ENCODE measurements at regions not wholly inside any gene's neighbourhood (a gene's known extent, or its start where the extent isn't known, plus 50 kb on each side); places are given as distances from the start of the nearest gene placed in this dataset.

DNA sequence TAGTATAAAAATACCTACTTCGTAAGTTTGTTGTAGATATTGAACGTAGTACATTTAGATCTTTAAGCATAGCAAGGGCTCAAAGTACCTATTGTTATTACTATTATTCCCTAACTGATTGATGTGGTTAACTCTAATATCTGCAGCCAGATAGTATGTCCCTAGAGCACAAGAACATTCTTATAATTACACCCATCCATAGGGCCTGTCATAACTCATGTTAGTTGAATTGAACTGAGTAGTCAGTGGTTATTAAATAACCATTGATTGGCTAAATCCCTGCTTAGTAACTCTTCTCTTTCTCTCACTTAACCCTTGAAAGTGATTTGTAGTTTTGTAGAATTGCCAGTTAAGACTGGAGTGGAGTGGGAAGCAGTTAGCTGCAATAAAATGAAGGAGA, 207.5 kb upstream of the HS3ST5 start:
- POLR2A ChIA-PET, result no interaction called here
- TF ChIP-seq, protein P1, sequence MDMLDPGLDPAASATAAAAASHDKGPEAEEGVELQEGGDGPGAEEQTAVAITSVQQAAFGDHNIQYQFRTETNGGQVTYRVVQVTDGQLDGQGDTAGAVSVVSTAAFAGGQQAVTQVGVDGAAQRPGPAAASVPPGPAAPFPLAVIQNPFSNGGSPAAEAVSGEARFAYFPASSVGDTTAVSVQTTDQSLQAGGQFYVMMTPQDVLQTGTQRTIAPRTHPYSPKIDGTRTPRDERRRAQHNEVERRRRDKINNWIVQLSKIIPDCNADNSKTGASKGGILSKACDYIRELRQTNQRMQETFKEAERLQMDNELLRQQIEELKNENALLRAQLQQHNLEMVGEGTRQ (CRISPR knock-in tag; IDR thresholded peaks at IDR 0.05), result no peak
- TF ChIP-seq GABPB1 (CRISPR knock-in tag; IDR thresholded peaks at IDR 0.05) (no peak), SMAD4 (CRISPR knock-in tag; IDR thresholded peaks at IDR 0.05) (no peak), NR2C2 (CRISPR knock-in tag; IDR thresholded peaks at IDR 0.05) (no peak), ZNF121 (CRISPR knock-in tag; IDR thresholded peaks at IDR 0.05) (no peak), FOXJ3 (CRISPR knock-in tag; IDR thresholded peaks at IDR 0.05; ENCODE audit: borderline replicate concordance) (no peak), MYBL2 (CRISPR knock-in tag; IDR thresholded peaks at IDR 0.05) (no peak), ZBTB21 (CRISPR knock-in tag; IDR thresholded peaks at IDR 0.05; ENCODE audit: borderline replicate concordance) (no peak), ZNF671 (CRISPR knock-in tag; IDR thresholded peaks at IDR 0.05) (no peak), PRRX2 (CRISPR knock-in tag; IDR thresholded peaks at IDR 0.05) (no peak), MXD4 (CRISPR knock-in tag; IDR thresholded peaks at IDR 0.05; ENCODE audit: borderline replicate concordance) (no peak), NFYB (CRISPR knock-in tag; conservative IDR thresholded peaks at IDR 0.05; ENCODE audit: low read depth) (no peak), RORB (CRISPR knock-in tag; IDR thresholded peaks at IDR 0.05) (no peak)
- TF ChIP-seq, protein P2, sequence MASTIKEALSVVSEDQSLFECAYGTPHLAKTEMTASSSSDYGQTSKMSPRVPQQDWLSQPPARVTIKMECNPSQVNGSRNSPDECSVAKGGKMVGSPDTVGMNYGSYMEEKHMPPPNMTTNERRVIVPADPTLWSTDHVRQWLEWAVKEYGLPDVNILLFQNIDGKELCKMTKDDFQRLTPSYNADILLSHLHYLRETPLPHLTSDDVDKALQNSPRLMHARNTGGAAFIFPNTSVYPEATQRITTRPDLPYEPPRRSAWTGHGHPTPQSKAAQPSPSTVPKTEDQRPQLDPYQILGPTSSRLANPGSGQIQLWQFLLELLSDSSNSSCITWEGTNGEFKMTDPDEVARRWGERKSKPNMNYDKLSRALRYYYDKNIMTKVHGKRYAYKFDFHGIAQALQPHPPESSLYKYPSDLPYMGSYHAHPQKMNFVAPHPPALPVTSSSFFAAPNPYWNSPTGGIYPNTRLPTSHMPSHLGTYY (CRISPR knock-in tag; IDR thresholded peaks at IDR 0.05), result no peak
- TF ChIP-seq, protein P3, sequence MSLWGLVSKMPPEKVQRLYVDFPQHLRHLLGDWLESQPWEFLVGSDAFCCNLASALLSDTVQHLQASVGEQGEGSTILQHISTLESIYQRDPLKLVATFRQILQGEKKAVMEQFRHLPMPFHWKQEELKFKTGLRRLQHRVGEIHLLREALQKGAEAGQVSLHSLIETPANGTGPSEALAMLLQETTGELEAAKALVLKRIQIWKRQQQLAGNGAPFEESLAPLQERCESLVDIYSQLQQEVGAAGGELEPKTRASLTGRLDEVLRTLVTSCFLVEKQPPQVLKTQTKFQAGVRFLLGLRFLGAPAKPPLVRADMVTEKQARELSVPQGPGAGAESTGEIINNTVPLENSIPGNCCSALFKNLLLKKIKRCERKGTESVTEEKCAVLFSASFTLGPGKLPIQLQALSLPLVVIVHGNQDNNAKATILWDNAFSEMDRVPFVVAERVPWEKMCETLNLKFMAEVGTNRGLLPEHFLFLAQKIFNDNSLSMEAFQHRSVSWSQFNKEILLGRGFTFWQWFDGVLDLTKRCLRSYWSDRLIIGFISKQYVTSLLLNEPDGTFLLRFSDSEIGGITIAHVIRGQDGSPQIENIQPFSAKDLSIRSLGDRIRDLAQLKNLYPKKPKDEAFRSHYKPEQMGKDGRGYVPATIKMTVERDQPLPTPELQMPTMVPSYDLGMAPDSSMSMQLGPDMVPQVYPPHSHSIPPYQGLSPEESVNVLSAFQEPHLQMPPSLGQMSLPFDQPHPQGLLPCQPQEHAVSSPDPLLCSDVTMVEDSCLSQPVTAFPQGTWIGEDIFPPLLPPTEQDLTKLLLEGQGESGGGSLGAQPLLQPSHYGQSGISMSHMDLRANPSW (CRISPR knock-in tag; conservative IDR thresholded peaks at IDR 0.05; ENCODE audit: low read depth), result no peak
- TF ChIP-seq, protein P4, sequence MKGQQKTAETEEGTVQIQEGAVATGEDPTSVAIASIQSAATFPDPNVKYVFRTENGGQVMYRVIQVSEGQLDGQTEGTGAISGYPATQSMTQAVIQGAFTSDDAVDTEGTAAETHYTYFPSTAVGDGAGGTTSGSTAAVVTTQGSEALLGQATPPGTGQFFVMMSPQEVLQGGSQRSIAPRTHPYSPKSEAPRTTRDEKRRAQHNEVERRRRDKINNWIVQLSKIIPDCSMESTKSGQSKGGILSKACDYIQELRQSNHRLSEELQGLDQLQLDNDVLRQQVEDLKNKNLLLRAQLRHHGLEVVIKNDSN (CRISPR knock-in tag; IDR thresholded peaks at IDR 0.05), result no peak
- TF ChIP-seq, protein P5, sequence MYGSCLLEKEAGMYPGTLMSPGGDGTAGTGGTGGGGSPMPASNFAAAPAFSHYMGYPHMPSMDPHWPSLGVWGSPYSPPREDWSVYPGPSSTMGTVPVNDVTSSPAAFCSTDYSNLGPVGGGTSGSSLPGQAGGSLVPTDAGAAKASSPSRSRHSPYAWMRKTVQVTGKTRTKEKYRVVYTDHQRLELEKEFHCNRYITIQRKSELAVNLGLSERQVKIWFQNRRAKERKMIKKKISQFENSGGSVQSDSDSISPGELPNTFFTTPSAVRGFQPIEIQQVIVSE (CRISPR knock-in tag; IDR thresholded peaks at IDR 0.05; ENCODE audit: borderline replicate concordance), result no peak
- TF ChIP-seq, protein P6, sequence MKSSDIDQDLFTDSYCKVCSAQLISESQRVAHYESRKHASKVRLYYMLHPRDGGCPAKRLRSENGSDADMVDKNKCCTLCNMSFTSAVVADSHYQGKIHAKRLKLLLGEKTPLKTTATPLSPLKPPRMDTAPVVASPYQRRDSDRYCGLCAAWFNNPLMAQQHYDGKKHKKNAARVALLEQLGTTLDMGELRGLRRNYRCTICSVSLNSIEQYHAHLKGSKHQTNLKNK (CRISPR knock-in tag; IDR thresholded peaks at IDR 0.05), result no peak
- Mint-ChIP-seq H3K27ac (no peak overlapping the region), H3K4me3 (no peak overlapping the region), H3K4me1 (peaks cover 6% of the 10 kb centered on the region), H3K9me3 (peaks cover 18% of the 10 kb centered on the region), H3K36me3 (peaks cover 11% of the 10 kb centered on the region), H3K27me3 (ENCODE audit: low read depth) (no peaks in the 10 kb centered on the region)
- CTCF ChIA-PET, result no interaction called here
- no peak for DNase-seq (ENCODE audit: low spot score)
- ATAC-seq, result no peak

DNA sequence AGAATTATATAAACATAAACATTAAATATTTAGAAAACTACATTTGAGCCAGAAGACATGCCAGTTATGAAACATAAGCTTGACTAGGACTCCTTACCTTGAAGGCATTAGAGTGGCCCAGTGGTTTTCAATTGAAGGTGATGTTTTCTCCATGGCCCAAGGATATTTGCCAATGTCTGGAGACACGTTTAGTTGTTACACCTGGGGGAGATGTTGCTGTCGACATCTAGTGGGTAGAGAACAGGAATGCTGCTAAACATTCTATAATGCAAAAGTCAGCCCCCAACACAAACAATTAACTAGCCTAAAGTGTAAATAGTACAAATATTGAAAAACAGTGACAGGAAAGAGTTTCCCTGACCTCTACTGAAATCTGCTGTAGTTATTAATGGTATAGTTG, 200.9 kb upstream of the HS3ST5 start:
- H3K4me3 Mint-ChIP-seq, result no peak overlapping the region
- ChIA-PET CTCF (no interaction called here), POLR2A (no interaction called here)
- H3K4me1 Mint-ChIP-seq, result peaks cover 5% of the 10 kb centered on the region; the same call in 1 of the 2 replicates
- DNase-seq (ENCODE audit: low spot score) (no peak), ATAC-seq (no peak; the same call in 1 of the 2 replicates)
- no peaks in the 10 kb centered on the region; the same call in 1 of the 2 replicates for H3K36me3 Mint-ChIP-seq
- no peaks in the 10 kb centered on the region for H3K27me3 Mint-ChIP-seq (ENCODE audit: low read depth)
- peaks cover 13% of the 10 kb centered on the region for H3K9me3 Mint-ChIP-seq
- no peak overlapping the region for H3K27ac Mint-ChIP-seq
- TF ChIP-seq, protein P7, sequence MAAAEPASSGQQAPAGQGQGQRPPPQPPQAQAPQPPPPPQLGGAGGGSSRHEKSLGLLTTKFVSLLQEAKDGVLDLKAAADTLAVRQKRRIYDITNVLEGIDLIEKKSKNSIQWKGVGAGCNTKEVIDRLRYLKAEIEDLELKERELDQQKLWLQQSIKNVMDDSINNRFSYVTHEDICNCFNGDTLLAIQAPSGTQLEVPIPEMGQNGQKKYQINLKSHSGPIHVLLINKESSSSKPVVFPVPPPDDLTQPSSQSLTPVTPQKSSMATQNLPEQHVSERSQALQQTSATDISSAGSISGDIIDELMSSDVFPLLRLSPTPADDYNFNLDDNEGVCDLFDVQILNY (CRISPR knock-in tag; IDR thresholded peaks at IDR 0.05), result no peak
- TF ChIP-seq ZNF219 (CRISPR knock-in tag; IDR thresholded peaks at IDR 0.05; ENCODE audit: borderline replicate concordance), result no peak
- no peak for TF ChIP-seq GABPB1 (CRISPR knock-in tag; IDR thresholded peaks at IDR 0.05)
- TF ChIP-seq, protein P8, sequence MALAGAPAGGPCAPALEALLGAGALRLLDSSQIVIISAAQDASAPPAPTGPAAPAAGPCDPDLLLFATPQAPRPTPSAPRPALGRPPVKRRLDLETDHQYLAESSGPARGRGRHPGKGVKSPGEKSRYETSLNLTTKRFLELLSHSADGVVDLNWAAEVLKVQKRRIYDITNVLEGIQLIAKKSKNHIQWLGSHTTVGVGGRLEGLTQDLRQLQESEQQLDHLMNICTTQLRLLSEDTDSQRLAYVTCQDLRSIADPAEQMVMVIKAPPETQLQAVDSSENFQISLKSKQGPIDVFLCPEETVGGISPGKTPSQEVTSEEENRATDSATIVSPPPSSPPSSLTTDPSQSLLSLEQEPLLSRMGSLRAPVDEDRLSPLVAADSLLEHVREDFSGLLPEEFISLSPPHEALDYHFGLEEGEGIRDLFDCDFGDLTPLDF (CRISPR knock-in tag; IDR thresholded peaks at IDR 0.05), result no peak
- TF ChIP-seq, protein P9, sequence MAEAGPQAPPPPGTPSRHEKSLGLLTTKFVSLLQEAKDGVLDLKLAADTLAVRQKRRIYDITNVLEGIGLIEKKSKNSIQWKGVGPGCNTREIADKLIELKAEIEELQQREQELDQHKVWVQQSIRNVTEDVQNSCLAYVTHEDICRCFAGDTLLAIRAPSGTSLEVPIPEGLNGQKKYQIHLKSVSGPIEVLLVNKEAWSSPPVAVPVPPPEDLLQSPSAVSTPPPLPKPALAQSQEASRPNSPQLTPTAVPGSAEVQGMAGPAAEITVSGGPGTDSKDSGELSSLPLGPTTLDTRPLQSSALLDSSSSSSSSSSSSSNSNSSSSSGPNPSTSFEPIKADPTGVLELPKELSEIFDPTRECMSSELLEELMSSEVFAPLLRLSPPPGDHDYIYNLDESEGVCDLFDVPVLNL (CRISPR knock-in tag; IDR thresholded peaks at IDR 0.05; ENCODE audit: borderline replicate concordance, low read depth), result no peak
- no peak for TF ChIP-seq NFATC4 (CRISPR knock-in tag; IDR thresholded peaks at IDR 0.05)
- TF ChIP-seq, protein P10, sequence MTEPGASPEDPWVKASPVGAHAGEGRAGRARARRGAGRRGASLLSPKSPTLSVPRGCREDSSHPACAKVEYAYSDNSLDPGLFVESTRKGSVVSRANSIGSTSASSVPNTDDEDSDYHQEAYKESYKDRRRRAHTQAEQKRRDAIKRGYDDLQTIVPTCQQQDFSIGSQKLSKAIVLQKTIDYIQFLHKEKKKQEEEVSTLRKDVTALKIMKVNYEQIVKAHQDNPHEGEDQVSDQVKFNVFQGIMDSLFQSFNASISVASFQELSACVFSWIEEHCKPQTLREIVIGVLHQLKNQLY (CRISPR knock-in tag; IDR thresholded peaks at IDR 0.05), result no peak
- TF ChIP-seq, protein P11, sequence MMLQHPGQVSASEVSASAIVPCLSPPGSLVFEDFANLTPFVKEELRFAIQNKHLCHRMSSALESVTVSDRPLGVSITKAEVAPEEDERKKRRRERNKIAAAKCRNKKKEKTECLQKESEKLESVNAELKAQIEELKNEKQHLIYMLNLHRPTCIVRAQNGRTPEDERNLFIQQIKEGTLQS (CRISPR knock-in tag; conservative IDR thresholded peaks at IDR 0.05), result no peak
- TF ChIP-seq OVOL2 (CRISPR knock-in tag; IDR thresholded peaks at IDR 0.05; ENCODE audit: borderline replicate concordance), result no peak
